ENCODE measurements at regions not wholly inside any gene's neighbourhood (a gene's known extent, or its start where the extent isn't known, plus 50 kb on each side); places are given as distances from the start of the nearest gene placed in this dataset.
"Not testable (repeated sequence)": the region's sequence is repeated elsewhere in the genome, so short reads cannot be mapped to it uniquely, and the experiment has no call there.

- intact Hi-C loops (cut with DNase I), result no loop called here
- no peaks in the 10 kb centered on the region for H3K36me3 ChIP-seq (ENCODE audit: control insufficient read depth in 1 of 2, insufficient read depth in 2 of 2, low read length in 1 of 2)
- H3K27me3 ChIP-seq (ENCODE audit: control insufficient read depth in 1 of 2, insufficient read depth in 2 of 2, low read length in 1 of 2), result no peaks in the 10 kb centered on the region
- H3K9me3 ChIP-seq (ENCODE audit: control insufficient read depth, low read length), result no peaks in the 10 kb centered on the region
- 28 to 29% methylated on average over 11 of the region's 11 CpGs for WGBS, 2 donors
- DNase-seq (no peak), ATAC-seq (ENCODE audit: low FRiP score) (no peak)
- H3K4me3 ChIP-seq (ENCODE audit: low read length in 2 of 2), result no peak overlapping the region
- no peak overlapping the region for H3K27ac ChIP-seq (ENCODE audit: low read depth in 1 of 2, low read length in 2 of 2)
- no peaks in the 10 kb centered on the region for H3K4me1 ChIP-seq (ENCODE audit: control insufficient read depth in 1 of 2, insufficient read depth in 2 of 2, low read length in 2 of 2)
Observed at GRCh38 chr7:156524818-156525597, 115.6 kb upstream of the RNF32 start.

GRCh38 chr7:156523447-156524048 lies 117.0 kb upstream of the RNF32 start:
- DNase-seq (peak in 1 of 2 donors; percentile 67), ATAC-seq (ENCODE audit: low FRiP score) (no peak)
- Histone ChIP-seq H3K9me3 (ENCODE audit: control insufficient read depth, low read length) (no peaks in the 10 kb centered on the region), H3K27ac (ENCODE audit: low read depth in 1 of 2, low read length in 2 of 2) (no peak overlapping the region), H3K4me3 (ENCODE audit: low read length in 2 of 2) (no peak overlapping the region), H3K27me3 (ENCODE audit: control insufficient read depth in 1 of 2, insufficient read depth in 2 of 2, low read length in 1 of 2) (no peaks in the 10 kb centered on the region), H3K4me1 (ENCODE audit: control insufficient read depth in 1 of 2, insufficient read depth in 2 of 2, low read length in 2 of 2) (no peaks in the 10 kb centered on the region), H3K36me3 (ENCODE audit: control insufficient read depth in 1 of 2, insufficient read depth in 2 of 2, low read length in 1 of 2) (no peaks in the 10 kb centered on the region)
- WGBS, 2 donors, result 82 to 88% methylated on average over 24 of the region's 24 CpGs
- intact Hi-C loops (cut with DNase I), result no loop called here

- Histone ChIP-seq H3K9me3 (ENCODE audit: control insufficient read depth, low read length) (no peaks in the 10 kb centered on the region), H3K4me3 (ENCODE audit: low read length in 2 of 2) (no peak overlapping the region), H3K27ac (ENCODE audit: low read depth in 1 of 2, low read length in 2 of 2) (no peak overlapping the region), H3K4me1 (ENCODE audit: control insufficient read depth in 1 of 2, insufficient read depth in 2 of 2, low read length in 2 of 2) (no peaks in the 10 kb centered on the region), H3K36me3 (ENCODE audit: control insufficient read depth in 1 of 2, insufficient read depth in 2 of 2, low read length in 1 of 2) (no peaks in the 10 kb centered on the region), H3K27me3 (ENCODE audit: control insufficient read depth in 1 of 2, insufficient read depth in 2 of 2, low read length in 1 of 2) (no peaks in the 10 kb centered on the region)
- intact Hi-C loops (cut with DNase I), result no loop called here
- 87% methylated on average over 17 of the region's 17 CpGs for WGBS, 2 donors
- no peak for ATAC-seq (ENCODE audit: low FRiP score)
- DNase-seq, result no peak
Observed at GRCh38 chr7:156522801-156523200, 117.8 kb upstream of the RNF32 start.

- H3K27ac ChIP-seq (ENCODE audit: low read depth in 1 of 2, low read length in 2 of 2), result no peak overlapping the region
Observed at GRCh38 chr7:156519070-156519469, 121.5 kb upstream of the RNF32 start.

GRCh38 chr7:156518466-156518865 lies 122.1 kb upstream of the RNF32 start:
- no peak for ATAC-seq (ENCODE audit: low FRiP score)
- DNase-seq, result no peak
- Histone ChIP-seq H3K4me1 (ENCODE audit: control insufficient read depth in 1 of 2, insufficient read depth in 2 of 2, low read length in 2 of 2) (no peaks in the 10 kb centered on the region), H3K27me3 (ENCODE audit: control insufficient read depth in 1 of 2, insufficient read depth in 2 of 2, low read length in 1 of 2) (no peaks in the 10 kb centered on the region), H3K9me3 (ENCODE audit: control insufficient read depth, low read length) (no peaks in the 10 kb centered on the region), H3K4me3 (ENCODE audit: low read length in 2 of 2) (no peak overlapping the region), H3K27ac (ENCODE audit: low read depth in 1 of 2, low read length in 2 of 2) (no peak overlapping the region), H3K36me3 (ENCODE audit: control insufficient read depth in 1 of 2, insufficient read depth in 2 of 2, low read length in 1 of 2) (no peaks in the 10 kb centered on the region)
- intact Hi-C loops (cut with DNase I), result no loop called here
- 77 to 86% methylated on average over 7 of the region's 7 CpGs for WGBS, 2 donors

More at GRCh38 chr7:156519070-156519469, 121.5 kb upstream of the RNF32 start:
- DNase-seq, result no peak
- Histone ChIP-seq H3K36me3 (ENCODE audit: control insufficient read depth in 1 of 2, insufficient read depth in 2 of 2, low read length in 1 of 2) (no peaks in the 10 kb centered on the region), H3K9me3 (ENCODE audit: control insufficient read depth, low read length) (no peaks in the 10 kb centered on the region), H3K4me1 (ENCODE audit: control insufficient read depth in 1 of 2, insufficient read depth in 2 of 2, low read length in 2 of 2) (no peaks in the 10 kb centered on the region), H3K27me3 (ENCODE audit: control insufficient read depth in 1 of 2, insufficient read depth in 2 of 2, low read length in 1 of 2) (no peaks in the 10 kb centered on the region), H3K4me3 (ENCODE audit: low read length in 2 of 2) (no peak overlapping the region)
- WGBS, 2 donors, result 87 to 89% methylated on average over 12 of the region's 12 CpGs
- intact Hi-C loops (cut with DNase I), result no loop called here
- ATAC-seq (ENCODE audit: low FRiP score), result no peak

- H3K36me3 ChIP-seq (ENCODE audit: control insufficient read depth in 1 of 2, insufficient read depth in 2 of 2, low read length in 1 of 2); H3K9me3 ChIP-seq (ENCODE audit: control insufficient read depth, low read length); H3K27ac ChIP-seq (ENCODE audit: low read depth in 1 of 2, low read length in 2 of 2); H3K4me3 ChIP-seq (ENCODE audit: low read length in 2 of 2); DNase-seq; intact Hi-C loops (cut with DNase I); H3K27me3 ChIP-seq (ENCODE audit: control insufficient read depth in 1 of 2, insufficient read depth in 2 of 2, low read length in 1 of 2); H3K4me1 ChIP-seq (ENCODE audit: control insufficient read depth in 1 of 2, insufficient read depth in 2 of 2, low read length in 2 of 2); ATAC-seq (ENCODE audit: low FRiP score): not testable (repeated sequence)
- 65 to 69% methylated on average over 7 to 8 of the region's 8 CpGs for WGBS, 2 donors
Observed at GRCh38 chr7:156517858-156518257, 122.7 kb upstream of the RNF32 start.

GRCh38 chr7:156516791-156517378 lies 123.7 kb upstream of the RNF32 start:
- intact Hi-C loops (cut with DNase I), result no loop called here
- Histone ChIP-seq H3K27ac (ENCODE audit: low read depth in 1 of 2, low read length in 2 of 2) (no peak overlapping the region), H3K9me3 (ENCODE audit: control insufficient read depth, low read length) (no peaks in the 10 kb centered on the region), H3K4me3 (ENCODE audit: low read length in 2 of 2) (no peak overlapping the region), H3K36me3 (ENCODE audit: control insufficient read depth in 1 of 2, insufficient read depth in 2 of 2, low read length in 1 of 2) (no peaks in the 10 kb centered on the region), H3K4me1 (ENCODE audit: control insufficient read depth in 1 of 2, insufficient read depth in 2 of 2, low read length in 2 of 2) (no peaks in the 10 kb centered on the region), H3K27me3 (ENCODE audit: control insufficient read depth in 1 of 2, insufficient read depth in 2 of 2, low read length in 1 of 2) (no peaks in the 10 kb centered on the region)
- DNase-seq, result no peak
- 83 to 88% methylated on average over 2 of the region's 2 CpGs for WGBS, 2 donors
- peak; percentile 15 for ATAC-seq (ENCODE audit: low FRiP score)

- Histone ChIP-seq H3K27me3 (ENCODE audit: control insufficient read depth in 1 of 2, insufficient read depth in 2 of 2, low read length in 1 of 2) (no peaks in the 10 kb centered on the region), H3K36me3 (ENCODE audit: control insufficient read depth in 1 of 2, insufficient read depth in 2 of 2, low read length in 1 of 2) (no peaks in the 10 kb centered on the region), H3K4me3 (ENCODE audit: low read length in 2 of 2) (no peak overlapping the region), H3K27ac (ENCODE audit: low read depth in 1 of 2, low read length in 2 of 2) (no peak overlapping the region), H3K9me3 (ENCODE audit: control insufficient read depth, low read length) (no peaks in the 10 kb centered on the region), H3K4me1 (ENCODE audit: control insufficient read depth in 1 of 2, insufficient read depth in 2 of 2, low read length in 2 of 2) (no peaks in the 10 kb centered on the region)
- DNase-seq (no peak), ATAC-seq (ENCODE audit: low FRiP score) (no peak)
- WGBS, 2 donors, result 29 to 38% methylated on average over 29 of the region's 29 CpGs
- intact Hi-C loops (cut with DNase I), result no loop called here
Observed at GRCh38 chr7:156515911-156516790, 124.4 kb upstream of the RNF32 start.
